H1 (cell line): ENCODE measurements at regions not wholly inside any gene's neighbourhood (a gene's known extent, or its start where the extent isn't known, plus 50 kb on each side); places are given as distances from the start of the nearest gene placed in this dataset.

ENCODE experiments used
- GABPA ChIP-seq: IDR thresholded peaks from 2 replicates; pipeline ENCODE4 v1.6.1; 2011; ENCODE audit warnings: mild to moderate bottlenecking, low read length, moderate library complexity, borderline replicate concordance; ENCODE audit not compliant: insufficient read depth
- HDAC6 ChIP-seq: IDR thresholded peaks from one replicate; pipeline ENCODE4 v1.7.1; 2012; ENCODE audit warnings: low read depth, mild to moderate bottlenecking, inconsistent platforms, low read length, moderate library complexity
- POLR2A ChIP-seq, 2 experiments: IDR thresholded peaks; 1 replicate in 1 of 2; 2 replicates in 1 of 2; pipeline ENCODE4 v1.6.1; 2011; ENCODE audit warnings: low read depth in 2 of 2, low read length in 2 of 2, mild to moderate bottlenecking in 2 of 2; ENCODE audit errors: control extremely low read depth in 1 of 2
- POLR2AphosphoS5 ChIP-seq: IDR thresholded peaks from 2 replicates; pipeline ENCODE4 v1.6.1; 2011; ENCODE audit warnings: low read depth, low read length
- RAD21 ChIP-seq, 2 experiments: IDR thresholded peaks in 1 of 2; conservative IDR thresholded peaks in 1 of 2; 2 replicates each; pipeline ENCODE4 v1.6.1; 2011; ENCODE audit warnings: low read depth in 2 of 2, low read length in 2 of 2, improper control_type of control experiment in 1 of 2, inconsistent platforms in 1 of 2, mild to moderate bottlenecking in 1 of 2, moderate library complexity in 1 of 2

- TF ChIP-seq RAD21 (IDR thresholded peaks at IDR 0.05 in 1 of 2, conservative IDR thresholded peaks at IDR 0.05 in 1 of 2; ENCODE audit: low read depth in 2 of 2, low read length in 2 of 2), result no peak
- no peak for TF ChIP-seq POLR2AphosphoS5
- no peak for TF ChIP-seq POLR2A (IDR thresholded peaks at IDR 0.05; ENCODE audit: control extremely low read depth in 1 of 2, low read depth in 2 of 2, low read length in 2 of 2)
- TF ChIP-seq HDAC6, result no peak
- TF ChIP-seq GABPA, result no peak
Observed at GRCh38 chr16:9280069-9280466, 188.6 kb downstream of the HAPSTR1 start.
